Activated naive CD4-positive, alpha-beta T cell treated with anti-CD3 and anti-CD28 coated beads, Interleukin-2, amount 50 U/mL, for 24 hours (primary cell): ENCODE measurements at regions not wholly inside any gene's neighbourhood (a gene's known extent, or its start where the extent isn't known, plus 50 kb on each side); places are given as distances from the start of the nearest gene placed in this dataset.

Experiments
- H3K27ac Mint-ChIP-seq: one replicate; pipeline ENCODE4 v1.8.0; 2021; ENCODE audit warnings: mild to moderate bottlenecking, mixed read lengths
- H3K27me3 Mint-ChIP-seq: one replicate; pipeline ENCODE4 v1.8.0; 2021; ENCODE audit warnings: mixed read lengths
- H3K36me3 Mint-ChIP-seq: one replicate; pipeline ENCODE4 v1.8.0; 2021; ENCODE audit warnings: mixed read lengths
- H3K4me1 Mint-ChIP-seq: one replicate; pipeline ENCODE4 v1.8.0; 2021; ENCODE audit warnings: mixed read lengths
- H3K4me3 Mint-ChIP-seq: one replicate; pipeline ENCODE4 v1.8.0; 2021; ENCODE audit warnings: mild to moderate bottlenecking, mixed read lengths
- H3K9me3 Mint-ChIP-seq: one replicate; pipeline ENCODE4 v1.8.0; 2021; ENCODE audit warnings: mixed read lengths

DNA sequence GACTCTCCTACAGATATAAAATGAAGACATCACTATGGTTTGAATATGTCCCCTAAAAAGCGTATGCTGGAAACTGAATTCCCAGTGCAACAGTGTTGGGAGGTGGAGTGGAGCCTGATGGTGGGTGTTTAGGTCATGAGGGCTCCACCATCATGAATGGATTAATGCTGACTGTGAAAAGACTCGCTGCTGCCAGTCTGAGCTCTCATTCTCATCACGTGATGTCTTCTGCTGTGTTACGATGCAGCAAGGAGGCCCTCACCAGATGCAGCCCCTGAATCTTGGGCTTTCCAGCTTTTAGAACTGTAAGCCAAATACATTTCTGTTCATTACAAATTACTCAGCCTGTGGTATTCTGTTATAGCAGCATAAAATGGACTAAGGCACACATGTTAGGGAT lies 73.8 kb upstream of the PPP2R5A start:
- no peak overlapping the region for H3K4me3 Mint-ChIP-seq
- no peaks in the 10 kb centered on the region for H3K36me3 Mint-ChIP-seq
- no peaks in the 10 kb centered on the region for H3K4me1 Mint-ChIP-seq
- H3K27ac Mint-ChIP-seq, result no peak overlapping the region
- H3K27me3 Mint-ChIP-seq, result no peaks in the 10 kb centered on the region
- no peaks in the 10 kb centered on the region for H3K9me3 Mint-ChIP-seq

DNA sequence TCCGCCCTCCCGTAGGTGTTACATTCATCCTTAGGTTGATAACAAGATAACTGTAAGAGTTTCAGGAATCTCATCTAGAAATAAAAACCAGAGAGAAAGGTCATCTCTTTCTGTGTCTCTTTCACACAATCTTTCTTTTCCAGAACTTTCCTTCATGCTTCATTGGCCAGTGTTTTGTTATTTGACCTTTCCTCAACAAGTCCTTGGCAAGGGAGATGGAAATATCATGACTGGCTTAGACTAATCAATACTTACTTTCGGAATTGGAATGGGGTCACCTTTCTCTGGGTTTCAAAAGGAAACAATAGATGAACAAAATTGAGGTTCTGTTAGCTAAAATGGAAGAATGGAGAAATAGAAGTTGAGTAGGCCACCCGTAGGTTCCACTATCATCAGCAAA lies 72.9 kb upstream of the PPP2R5A start:
- no peak overlapping the region for H3K27ac Mint-ChIP-seq
- no peaks in the 10 kb centered on the region for H3K4me1 Mint-ChIP-seq
- no peaks in the 10 kb centered on the region for H3K9me3 Mint-ChIP-seq
- H3K27me3 Mint-ChIP-seq, result no peaks in the 10 kb centered on the region
- H3K4me3 Mint-ChIP-seq, result no peak overlapping the region
- H3K36me3 Mint-ChIP-seq, result no peaks in the 10 kb centered on the region

DNA sequence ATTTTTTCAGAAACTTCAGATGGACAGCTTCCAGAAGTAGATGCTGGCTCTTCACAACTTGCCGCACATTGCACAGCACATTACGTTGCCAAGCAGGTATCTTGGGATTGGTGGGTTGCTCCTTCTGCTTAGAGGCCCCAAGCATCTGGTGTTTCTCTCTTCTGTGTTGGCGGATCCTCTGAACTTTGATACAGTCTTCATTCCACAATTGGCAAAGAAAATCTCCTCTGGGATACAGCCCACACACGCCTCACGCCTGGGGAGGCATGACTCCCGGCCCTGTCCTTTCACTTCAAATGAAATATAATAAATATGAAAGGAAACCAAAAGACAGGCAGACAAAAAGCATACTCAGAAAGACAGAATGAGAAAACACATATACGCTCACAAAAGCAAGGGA lies 72.3 kb upstream of the PPP2R5A start:
- Mint-ChIP-seq H3K27me3 (no peaks in the 10 kb centered on the region), H3K4me1 (no peaks in the 10 kb centered on the region), H3K9me3 (no peaks in the 10 kb centered on the region), H3K27ac (no peak overlapping the region), H3K36me3 (no peaks in the 10 kb centered on the region), H3K4me3 (no peak overlapping the region)

DNA sequence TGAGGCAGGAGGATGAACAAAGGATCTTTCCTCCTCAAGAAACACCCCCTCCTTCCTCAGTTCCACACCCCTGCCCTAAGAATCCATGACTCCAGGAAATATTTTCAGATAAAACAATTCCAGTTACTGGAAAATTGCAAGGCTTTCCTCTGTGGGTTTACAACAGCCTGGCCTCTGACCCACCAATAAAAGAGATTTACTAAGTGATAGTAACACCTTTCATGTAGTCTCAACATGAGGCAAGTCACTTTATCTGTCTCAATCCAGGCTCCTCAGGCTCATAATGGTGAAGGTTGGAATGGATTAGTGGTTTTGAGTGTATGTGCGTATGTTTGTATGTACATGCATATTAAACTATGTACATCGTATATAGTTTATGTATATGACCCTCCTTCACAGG lies 71.4 kb upstream of the PPP2R5A start:
- Mint-ChIP-seq H3K9me3 (no peaks in the 10 kb centered on the region), H3K36me3 (no peaks in the 10 kb centered on the region)

DNA sequence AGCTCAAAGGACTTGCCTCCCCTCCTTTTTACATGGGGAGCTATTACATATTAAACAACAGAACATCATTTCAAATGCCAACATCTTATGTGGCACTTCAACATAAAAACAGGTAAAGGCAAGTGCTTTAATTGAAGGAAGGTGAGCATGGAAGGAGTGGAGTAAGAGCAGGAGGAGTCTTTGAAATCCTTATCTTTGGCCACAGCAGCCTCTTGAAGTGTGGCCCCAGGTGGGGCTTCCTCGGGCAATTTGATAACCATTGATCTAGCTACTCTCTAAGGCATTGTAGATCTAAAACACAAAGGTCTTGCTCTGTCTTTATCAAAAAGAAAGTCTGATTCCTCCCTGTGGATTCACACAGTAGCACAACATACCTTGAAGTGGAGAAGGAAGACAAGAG lies 70.9 kb upstream of the PPP2R5A start:
- H3K27ac Mint-ChIP-seq, result no peak overlapping the region
- H3K4me3 Mint-ChIP-seq, result no peak overlapping the region
- H3K9me3 Mint-ChIP-seq, result no peaks in the 10 kb centered on the region
- no peaks in the 10 kb centered on the region for H3K27me3 Mint-ChIP-seq
- no peaks in the 10 kb centered on the region for H3K36me3 Mint-ChIP-seq
- H3K4me1 Mint-ChIP-seq, result peaks cover 11% of the 10 kb centered on the region

More for the DNA sequence above, 71.4 kb upstream of the PPP2R5A start:
- Mint-ChIP-seq H3K4me3 (no peak overlapping the region), H3K27ac (no peak overlapping the region), H3K27me3 (no peaks in the 10 kb centered on the region), H3K4me1 (peaks cover 5% of the 10 kb centered on the region)

DNA sequence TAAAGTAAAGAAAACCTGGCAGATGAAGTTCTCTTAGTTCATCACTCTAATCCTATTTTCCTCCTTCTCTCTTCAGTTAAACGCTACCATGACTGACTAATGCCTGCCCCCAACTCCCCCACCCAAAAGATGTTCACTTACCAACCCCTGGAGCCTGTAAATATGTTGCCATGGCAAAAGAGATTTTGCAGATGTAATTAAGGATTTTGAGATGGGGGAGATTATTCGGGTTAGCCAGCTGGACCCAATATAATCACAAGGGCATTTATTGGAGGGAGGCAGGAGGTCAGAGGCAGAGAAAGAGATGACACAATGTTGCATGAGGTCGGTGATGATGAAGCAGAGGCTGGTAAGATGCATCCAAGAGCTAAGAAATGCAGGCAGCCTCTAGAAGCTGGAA lies 69.3 kb upstream of the PPP2R5A start:
- Mint-ChIP-seq H3K4me1 (peaks cover 14% of the 10 kb centered on the region), H3K27me3 (no peaks in the 10 kb centered on the region), H3K36me3 (no peaks in the 10 kb centered on the region), H3K9me3 (no peaks in the 10 kb centered on the region), H3K4me3 (no peak overlapping the region), H3K27ac (no peak overlapping the region)

DNA sequence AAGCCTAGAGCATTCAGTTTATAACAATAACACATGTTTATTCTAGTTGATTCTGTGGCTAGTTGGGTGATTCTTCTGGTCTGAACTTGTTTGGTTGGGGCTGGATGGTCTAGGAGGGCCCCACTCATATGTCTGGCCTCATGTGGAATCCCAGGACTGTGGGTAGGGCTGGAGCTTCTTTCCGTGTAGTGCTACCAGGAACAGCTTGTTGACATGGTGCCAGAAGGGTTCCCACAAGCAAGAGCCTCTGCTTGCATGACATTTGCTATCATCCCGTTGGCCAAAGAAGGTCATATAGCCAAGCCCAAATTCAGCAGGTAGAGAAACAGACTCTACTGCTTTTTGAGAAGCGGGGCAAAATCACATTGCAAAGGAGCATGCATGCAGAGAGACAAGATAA lies 67.6 kb upstream of the PPP2R5A start:
- no peaks in the 10 kb centered on the region for H3K27me3 Mint-ChIP-seq
- H3K36me3 Mint-ChIP-seq, result no peaks in the 10 kb centered on the region
- H3K27ac Mint-ChIP-seq, result no peak overlapping the region
- H3K4me1 Mint-ChIP-seq, result peaks cover 14% of the 10 kb centered on the region
- no peaks in the 10 kb centered on the region for H3K9me3 Mint-ChIP-seq
- H3K4me3 Mint-ChIP-seq, result no peak overlapping the region

DNA sequence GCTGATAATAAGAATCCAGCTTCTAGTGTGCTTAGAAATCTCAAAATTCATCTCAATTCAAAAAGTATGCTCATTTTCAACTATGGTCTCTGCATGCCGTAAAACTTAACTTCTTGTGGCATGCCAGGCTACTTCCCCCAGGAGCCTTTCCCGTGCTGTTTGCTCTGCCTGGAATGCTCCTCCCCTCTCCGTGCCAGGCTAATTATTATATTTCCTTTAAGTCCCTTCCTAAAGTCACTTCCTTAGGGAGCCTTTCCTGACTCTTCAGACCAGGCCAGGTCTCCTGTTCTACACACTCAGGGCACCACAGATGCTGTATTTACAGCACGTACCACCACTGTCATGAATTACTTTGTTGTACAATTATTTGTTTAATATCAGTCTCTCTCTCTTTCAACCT lies 67.1 kb upstream of the PPP2R5A start:
- no peaks in the 10 kb centered on the region for H3K9me3 Mint-ChIP-seq
- no peaks in the 10 kb centered on the region for H3K27me3 Mint-ChIP-seq
- H3K4me3 Mint-ChIP-seq, result no peak overlapping the region
- H3K27ac Mint-ChIP-seq, result no peak overlapping the region
- H3K36me3 Mint-ChIP-seq, result no peaks in the 10 kb centered on the region
- peaks cover 14% of the 10 kb centered on the region for H3K4me1 Mint-ChIP-seq

DNA sequence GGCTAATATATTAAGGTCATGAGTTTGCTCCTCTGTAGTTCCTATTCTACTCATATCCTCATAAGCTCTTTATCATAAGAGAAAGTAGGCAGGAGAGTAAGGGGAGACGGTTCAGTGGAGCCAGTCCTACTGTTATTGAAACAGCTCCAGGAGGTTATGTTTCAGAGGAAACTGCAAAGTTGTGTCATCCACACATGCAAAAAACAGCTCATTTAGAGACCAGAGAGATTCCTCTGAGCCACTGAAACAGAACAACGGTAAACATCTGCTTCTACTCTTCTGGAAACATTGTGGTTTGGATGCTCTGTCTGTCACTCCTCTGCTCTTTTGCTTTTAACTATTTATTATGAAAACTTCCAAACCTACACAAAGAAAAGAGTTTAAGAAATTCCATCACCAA lies 66.3 kb upstream of the PPP2R5A start:
- Mint-ChIP-seq H3K27ac (no peak overlapping the region), H3K27me3 (no peaks in the 10 kb centered on the region), H3K36me3 (no peaks in the 10 kb centered on the region), H3K9me3 (no peaks in the 10 kb centered on the region), H3K4me1 (peaks cover 15% of the 10 kb centered on the region), H3K4me3 (no peak overlapping the region)

DNA sequence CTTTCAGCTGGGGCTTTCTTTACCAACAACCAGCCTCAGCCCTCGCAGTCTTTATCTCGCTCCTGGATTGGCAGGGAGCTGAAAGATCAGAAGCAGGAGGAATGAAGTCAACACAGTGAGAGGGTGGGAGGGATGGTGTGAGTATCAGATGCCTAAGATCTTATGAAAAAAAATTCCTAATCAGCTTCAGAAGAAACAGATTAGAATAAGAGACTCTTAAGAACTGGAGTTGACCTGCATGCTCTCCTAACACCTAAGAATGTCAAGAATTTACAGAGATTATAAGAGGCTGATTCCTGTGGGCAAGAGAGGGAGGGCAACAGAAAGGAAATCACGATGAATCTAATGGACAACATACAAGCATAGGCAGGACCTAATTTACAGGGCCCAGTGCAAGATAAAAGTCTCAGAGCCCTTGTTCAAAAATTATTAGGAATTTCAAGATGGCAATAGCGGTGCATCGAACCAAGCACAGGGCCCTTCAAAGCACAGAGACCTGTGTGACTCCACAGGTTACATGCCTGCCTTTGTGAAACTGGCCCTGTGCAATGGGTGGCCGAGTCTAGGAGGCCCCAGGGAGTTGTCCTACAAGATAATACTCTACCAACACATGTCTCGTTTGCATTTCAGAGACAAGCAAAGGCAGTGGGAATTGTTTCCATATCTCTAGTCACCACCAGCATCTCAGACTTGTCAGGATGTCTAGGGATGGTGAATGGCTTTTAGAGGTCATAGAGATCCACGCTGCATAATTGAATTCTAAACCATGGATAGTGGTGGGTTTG lies 65.3 kb upstream of the PPP2R5A start:
- H3K4me3 Mint-ChIP-seq, result no peak overlapping the region
- no peaks in the 10 kb centered on the region for H3K9me3 Mint-ChIP-seq
- peaks cover 24% of the 10 kb centered on the region for H3K4me1 Mint-ChIP-seq
- H3K36me3 Mint-ChIP-seq, result no peaks in the 10 kb centered on the region
- no peak overlapping the region for H3K27ac Mint-ChIP-seq
- H3K27me3 Mint-ChIP-seq, result no peaks in the 10 kb centered on the region

DNA sequence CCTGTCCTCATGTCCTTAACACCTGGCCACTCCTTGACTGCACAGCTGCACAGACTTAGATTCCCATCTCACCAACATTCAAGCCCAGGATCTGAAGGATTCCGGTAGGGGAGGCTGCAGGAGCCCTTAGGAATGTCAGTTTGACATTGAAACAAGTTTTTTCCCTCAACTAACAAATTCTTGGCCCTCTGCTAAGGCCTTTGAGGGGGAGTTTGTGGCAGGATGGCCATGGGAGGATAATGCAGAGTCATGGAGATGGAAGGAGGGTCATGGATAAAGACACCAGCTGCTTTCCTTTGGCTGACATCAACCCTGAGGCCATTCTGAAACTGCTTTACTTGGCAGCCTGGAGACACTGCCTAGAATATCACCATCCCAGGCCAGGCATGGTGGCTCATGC lies 63.4 kb upstream of the PPP2R5A start:
- H3K27me3 Mint-ChIP-seq, result no peaks in the 10 kb centered on the region
- H3K9me3 Mint-ChIP-seq, result no peaks in the 10 kb centered on the region
- H3K27ac Mint-ChIP-seq, result no peak overlapping the region
- H3K36me3 Mint-ChIP-seq, result no peaks in the 10 kb centered on the region
- H3K4me3 Mint-ChIP-seq, result no peak overlapping the region
- H3K4me1 Mint-ChIP-seq, result peaks cover 40% of the 10 kb centered on the region

DNA sequence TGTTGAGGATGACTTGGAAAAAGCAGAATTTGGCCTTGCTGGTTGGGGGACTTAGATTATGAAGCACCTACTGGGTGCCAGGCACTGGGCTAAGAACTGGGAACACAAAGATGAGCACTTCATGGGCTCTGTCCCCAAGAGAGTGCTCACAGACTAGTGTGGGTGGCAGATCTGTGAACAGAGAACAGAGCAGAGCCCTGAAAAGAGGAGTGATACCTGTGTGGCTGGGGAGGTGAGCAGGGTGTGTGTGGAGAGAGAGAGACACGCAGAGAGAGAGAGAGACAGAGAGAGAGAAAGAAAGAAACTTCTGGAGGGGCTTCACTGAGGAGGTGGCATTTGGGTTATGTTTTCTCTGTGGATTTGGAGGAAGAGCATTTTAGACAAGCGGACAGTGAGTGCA lies 61.1 kb upstream of the PPP2R5A start:
- Mint-ChIP-seq H3K4me1 (peaks cover 36% of the 10 kb centered on the region), H3K9me3 (no peaks in the 10 kb centered on the region), H3K27me3 (no peaks in the 10 kb centered on the region), H3K36me3 (no peaks in the 10 kb centered on the region), H3K27ac (no peak overlapping the region), H3K4me3 (no peak overlapping the region)

DNA sequence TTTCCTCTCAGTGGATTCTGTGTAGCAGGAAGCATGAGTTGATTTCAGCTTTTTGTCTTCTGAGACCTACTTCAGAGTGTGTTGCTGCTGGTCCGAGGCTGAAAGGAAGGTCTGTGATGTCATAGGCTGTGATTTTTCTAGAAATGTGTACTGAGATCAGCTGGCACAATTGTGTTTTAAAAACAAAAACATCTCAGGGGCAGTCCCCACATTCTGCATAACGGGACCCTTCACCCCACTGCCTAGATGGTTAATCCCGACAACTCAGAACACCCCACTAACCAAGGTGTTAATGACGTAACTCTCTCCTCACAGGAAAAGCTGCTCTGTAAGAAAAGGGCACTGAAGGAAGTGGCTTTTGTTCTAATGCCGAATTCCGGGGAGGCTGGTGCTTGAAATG lies 59.8 kb upstream of the PPP2R5A start:
- Mint-ChIP-seq H3K27me3 (no peaks in the 10 kb centered on the region), H3K4me1 (peaks cover 30% of the 10 kb centered on the region), H3K4me3 (peak overlapping the region; percentile 59), H3K27ac (no peak overlapping the region), H3K36me3 (no peaks in the 10 kb centered on the region), H3K9me3 (no peaks in the 10 kb centered on the region)

DNA sequence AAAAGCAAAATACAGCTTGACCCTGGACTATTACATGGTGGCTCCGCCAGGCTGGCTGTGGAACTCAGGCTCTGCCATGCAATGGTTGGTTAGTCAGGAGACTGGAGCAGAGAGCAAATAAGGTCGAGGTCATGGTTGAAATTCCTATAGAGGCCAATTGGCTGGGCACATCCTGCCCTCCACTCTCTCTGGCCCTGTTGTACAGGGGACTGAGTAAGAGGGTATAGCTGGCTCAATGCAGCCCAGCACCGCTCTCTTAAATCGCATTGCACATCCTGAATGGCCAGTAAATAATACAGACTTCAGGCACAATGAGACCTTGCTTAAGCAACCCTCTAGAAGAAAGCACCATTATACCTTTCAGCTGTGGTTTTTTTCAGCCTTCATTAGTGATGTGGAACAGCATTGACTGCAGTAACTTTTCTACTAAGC lies 59.3 kb upstream of the PPP2R5A start:
- no peaks in the 10 kb centered on the region for H3K27me3 Mint-ChIP-seq
- no peaks in the 10 kb centered on the region for H3K9me3 Mint-ChIP-seq
- H3K27ac Mint-ChIP-seq, result no peak overlapping the region
- no peak overlapping the region for H3K4me3 Mint-ChIP-seq
- no peaks in the 10 kb centered on the region for H3K36me3 Mint-ChIP-seq
- H3K4me1 Mint-ChIP-seq, result peaks cover 30% of the 10 kb centered on the region

DNA sequence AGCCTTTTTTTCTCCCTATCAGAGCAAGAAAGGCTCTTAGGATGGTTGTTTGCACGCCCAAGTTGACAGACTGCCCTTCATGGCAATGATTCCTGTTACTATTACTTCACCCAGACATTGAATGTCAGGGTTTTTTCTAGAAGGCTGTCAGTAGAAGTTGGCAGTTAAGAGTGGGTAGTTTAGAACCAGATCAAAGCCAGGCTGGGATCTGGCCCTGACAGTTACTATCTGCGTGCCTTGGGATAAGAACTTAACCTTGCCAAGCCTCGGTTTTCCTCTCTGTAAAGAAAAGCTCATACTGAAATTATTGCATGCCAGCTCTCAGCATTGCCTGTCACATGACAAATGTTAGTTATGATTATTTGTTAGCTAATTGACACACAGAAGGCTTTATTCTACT lies 58.7 kb upstream of the PPP2R5A start:
- Mint-ChIP-seq H3K36me3 (no peaks in the 10 kb centered on the region), H3K27ac (no peak overlapping the region), H3K9me3 (no peaks in the 10 kb centered on the region), H3K27me3 (no peaks in the 10 kb centered on the region), H3K4me1 (peaks cover 30% of the 10 kb centered on the region), H3K4me3 (no peak overlapping the region)

DNA sequence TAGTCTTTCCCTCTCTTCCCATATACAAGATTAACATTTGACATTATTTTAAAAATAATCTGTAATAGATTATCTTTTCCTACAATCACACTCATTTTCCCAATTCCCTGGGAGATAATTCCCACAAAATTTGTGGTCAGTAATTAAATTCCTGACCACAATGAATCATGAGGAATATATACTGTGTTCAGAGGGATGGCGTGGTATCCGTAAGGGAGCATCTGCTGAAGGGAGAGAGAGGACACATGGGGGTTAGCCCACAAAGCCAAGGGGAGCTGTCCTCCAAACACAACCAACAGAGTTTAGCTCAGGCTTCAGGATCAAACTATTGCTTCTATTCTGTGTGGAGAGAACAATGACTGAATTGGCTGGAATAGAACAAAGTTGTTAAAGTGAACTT lies 57.1 kb upstream of the PPP2R5A start:
- Mint-ChIP-seq H3K4me1 (peaks cover 40% of the 10 kb centered on the region), H3K4me3 (no peak overlapping the region), H3K9me3 (no peaks in the 10 kb centered on the region), H3K36me3 (no peaks in the 10 kb centered on the region), H3K27ac (no peak overlapping the region), H3K27me3 (no peaks in the 10 kb centered on the region)

DNA sequence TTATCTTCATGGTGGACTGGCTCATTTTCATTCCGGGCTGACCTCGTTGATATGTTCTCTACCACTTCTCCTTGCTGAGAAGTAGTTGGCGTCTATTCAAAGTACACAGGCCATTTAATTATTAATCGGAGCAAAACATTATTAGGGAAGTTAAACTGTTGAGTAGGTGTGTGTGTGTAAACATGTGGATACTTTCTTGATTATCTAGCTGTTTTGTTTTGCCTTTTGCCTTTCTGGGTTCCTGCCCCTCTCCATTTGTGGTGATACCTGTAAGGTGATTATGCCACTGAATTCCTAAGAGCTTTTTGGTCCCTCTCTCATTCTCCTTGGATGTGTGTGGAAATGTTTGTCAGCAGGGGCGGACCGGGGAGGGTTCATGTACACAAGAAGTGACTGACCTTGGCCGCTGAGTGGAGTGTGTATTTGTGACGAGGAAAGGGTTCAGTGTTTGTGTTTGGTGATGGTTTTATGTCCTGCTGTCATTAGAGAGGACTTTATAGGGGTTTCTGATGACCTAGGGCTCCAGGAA lies 56.6 kb upstream of the PPP2R5A start:
- no peaks in the 10 kb centered on the region for H3K27me3 Mint-ChIP-seq
- H3K9me3 Mint-ChIP-seq, result no peaks in the 10 kb centered on the region
- no peaks in the 10 kb centered on the region for H3K36me3 Mint-ChIP-seq
- H3K4me1 Mint-ChIP-seq, result peaks cover 40% of the 10 kb centered on the region
- no peak overlapping the region for H3K4me3 Mint-ChIP-seq
- no peak overlapping the region for H3K27ac Mint-ChIP-seq
